ENCODE measurements at regions not wholly inside any gene's neighbourhood (a gene's known extent, or its start where the extent isn't known, plus 50 kb on each side); places are given as distances from the start of the nearest gene placed in this dataset.

GRCh38 chr2:49225126-49225525 lies 70.8 kb upstream of the FSHR start:
- TF ChIP-seq POLR2AphosphoS5 (IDR thresholded peaks at IDR 0.05), result no peak
- no peak for TF ChIP-seq CTCF (IDR thresholded peaks at IDR 0.05)
- no peak for TF ChIP-seq EP300 (IDR thresholded peaks at IDR 0.05)
- no peak for TF ChIP-seq POLR2A (IDR thresholded peaks at IDR 0.05)
- no peaks in the 10 kb centered on the region for H3K9me3 ChIP-seq
- DNase-seq (ENCODE audit: low spot score in 2 of 2), result no peak
- H3K4me1 ChIP-seq, result peaks cover 8% of the 10 kb centered on the region
- H3K36me3 ChIP-seq, result no peaks in the 10 kb centered on the region
- no peaks in the 10 kb centered on the region for H3K27me3 ChIP-seq
- H3K27ac ChIP-seq, result no peak overlapping the region
- no peak overlapping the region for H3K4me3 ChIP-seq

GRCh38 chr2:49224426-49225010 lies 70.2 kb upstream of the FSHR start:
- TF ChIP-seq EP300 (IDR thresholded peaks at IDR 0.05) (no peak), CTCF (IDR thresholded peaks at IDR 0.05) (no peak), POLR2A (IDR thresholded peaks at IDR 0.05) (no peak), POLR2AphosphoS5 (IDR thresholded peaks at IDR 0.05) (no peak)
- Histone ChIP-seq H3K9me3 (no peaks in the 10 kb centered on the region), H3K4me3 (no peak overlapping the region), H3K4me1 (peaks cover 8% of the 10 kb centered on the region), H3K27me3 (no peaks in the 10 kb centered on the region), H3K36me3 (no peaks in the 10 kb centered on the region), H3K27ac (no peak overlapping the region)
- DNase-seq (ENCODE audit: low spot score in 2 of 2), result no peak
- WGBS, result 31% methylated on average over 4 of the region's 4 CpGs

- TF ChIP-seq POLR2A (IDR thresholded peaks at IDR 0.05), result no peak
- no peak for TF ChIP-seq CTCF (IDR thresholded peaks at IDR 0.05)
- no peak for TF ChIP-seq EP300 (IDR thresholded peaks at IDR 0.05)
- TF ChIP-seq POLR2AphosphoS5 (IDR thresholded peaks at IDR 0.05), result no peak
- no peak overlapping the region for H3K4me3 ChIP-seq
- no peak overlapping the region for H3K27ac ChIP-seq
- WGBS, result 43% methylated on average over 3 of the region's 3 CpGs
- H3K4me1 ChIP-seq, result peaks cover 8% of the 10 kb centered on the region
- H3K36me3 ChIP-seq, result no peaks in the 10 kb centered on the region
- no peaks in the 10 kb centered on the region for H3K27me3 ChIP-seq
- no peak for DNase-seq (ENCODE audit: low spot score in 2 of 2)
- no peaks in the 10 kb centered on the region for H3K9me3 ChIP-seq
Observed at GRCh38 chr2:49222975-49223528, 68.7 kb upstream of the FSHR start.

GRCh38 chr2:49219741-49220140 lies 65.4 kb upstream of the FSHR start:
- DNase-seq (ENCODE audit: low spot score in 2 of 2), result no peak
- H3K27me3 ChIP-seq, result no peaks in the 10 kb centered on the region
- H3K4me3 ChIP-seq, result no peak overlapping the region
- H3K9me3 ChIP-seq, result no peaks in the 10 kb centered on the region
- WGBS, result 82% methylated on average over 1 of the region's 1 CpG
- H3K36me3 ChIP-seq, result no peaks in the 10 kb centered on the region
- TF ChIP-seq EP300 (IDR thresholded peaks at IDR 0.05), result no peak
- TF ChIP-seq CTCF (IDR thresholded peaks at IDR 0.05), result no peak
- no peak for TF ChIP-seq POLR2A (IDR thresholded peaks at IDR 0.05)
- TF ChIP-seq POLR2AphosphoS5 (IDR thresholded peaks at IDR 0.05), result no peak
- peaks cover 4% of the 10 kb centered on the region for H3K4me1 ChIP-seq
- H3K27ac ChIP-seq, result no peak overlapping the region

- DNase-seq (ENCODE audit: low spot score in 2 of 2), result no peak
Observed at GRCh38 chr2:49210191-49210590, 55.9 kb upstream of the FSHR start.

More at GRCh38 chr2:49210191-49210590, 55.9 kb upstream of the FSHR start:
- Histone ChIP-seq H3K4me3 (no peak overlapping the region), H3K36me3 (no peaks in the 10 kb centered on the region), H3K9me3 (no peaks in the 10 kb centered on the region), H3K4me1 (no peaks in the 10 kb centered on the region), H3K27me3 (no peaks in the 10 kb centered on the region), H3K27ac (no peak overlapping the region)
- TF ChIP-seq CTCF (IDR thresholded peaks at IDR 0.05) (no peak), POLR2AphosphoS5 (IDR thresholded peaks at IDR 0.05) (no peak), POLR2A (IDR thresholded peaks at IDR 0.05) (no peak), EP300 (IDR thresholded peaks at IDR 0.05) (no peak)
- WGBS, result 74% methylated on average over 9 of the region's 10 CpGs
